HG03457 (cell line): ENCODE measurements at regions not wholly inside any gene's neighbourhood (a gene's known extent, or its start where the extent isn't known, plus 50 kb on each side); places are given as distances from the start of the nearest gene placed in this dataset.
A peak's percentile ranks its signal among the peaks of the same experiment; 100 is the strongest.

ENCODE experiments used
- ATAC-seq: cut with Tn5 transposase; IDR thresholded peaks from one replicate; pipeline ENCODE4 v1.9.1; 2021; ENCODE audit warnings: moderate number of reproducible peaks; ENCODE audit not compliant: unreplicated experiment

- no peak for ATAC-seq
Observed at GRCh38 chr9:119788921-119789320, 419.7 kb upstream of the BRINP1 start.

- ATAC-seq = no peak
Observed at GRCh38 chr9:119781886-119782285, 412.7 kb upstream of the BRINP1 start.

- no peak for ATAC-seq
Observed at GRCh38 chr9:119775410-119775809, 406.2 kb upstream of the BRINP1 start.

GRCh38 chr9:119773823-119774222, 404.6 kb upstream of the BRINP1 start:
- no peak for ATAC-seq

GRCh38 chr9:119771341-119771740, 402.1 kb upstream of the BRINP1 start:
- ATAC-seq = no peak

- ATAC-seq = no peak
Observed at GRCh38 chr9:119768266-119768665, 399.0 kb upstream of the BRINP1 start.

GRCh38 chr9:119765632-119766175, 396.5 kb upstream of the BRINP1 start:
- no peak for ATAC-seq

- ATAC-seq = no peak
Observed at GRCh38 chr9:119763260-119763659, 394.0 kb upstream of the BRINP1 start.

- no peak for ATAC-seq
Observed at GRCh38 chr9:119761812-119762211, 392.6 kb upstream of the BRINP1 start.

- no peak for ATAC-seq
Observed at GRCh38 chr9:119758990-119759389, 389.8 kb upstream of the BRINP1 start.

GRCh38 chr9:119758241-119758640, 389.0 kb upstream of the BRINP1 start:
- ATAC-seq = no peak

- no peak for ATAC-seq
Observed at GRCh38 chr9:119739476-119739875, 370.2 kb upstream of the BRINP1 start.

GRCh38 chr9:119736491-119737454, 367.5 kb upstream of the BRINP1 start:
- ATAC-seq = peak; percentile 100

GRCh38 chr9:119727988-119728387, 358.8 kb upstream of the BRINP1 start:
- ATAC-seq = no peak

- ATAC-seq = no peak
Observed at GRCh38 chr9:119726035-119726434, 356.8 kb upstream of the BRINP1 start.

- ATAC-seq = no peak
Observed at GRCh38 chr9:119722384-119722783, 353.1 kb upstream of the BRINP1 start.

- ATAC-seq = no peak
Observed at GRCh38 chr9:119712325-119712724, 343.1 kb upstream of the BRINP1 start.

GRCh38 chr9:119709431-119709830, 340.2 kb upstream of the BRINP1 start:
- ATAC-seq = no peak

GRCh38 chr9:119707228-119707845, 338.1 kb upstream of the BRINP1 start:
- ATAC-seq = no peak

GRCh38 chr9:119701651-119702050, 332.4 kb upstream of the BRINP1 start:
- ATAC-seq = no peak

- no peak for ATAC-seq
Observed at GRCh38 chr9:119698535-119698934, 329.3 kb upstream of the BRINP1 start.

GRCh38 chr9:119697996-119698395, 328.8 kb upstream of the BRINP1 start:
- ATAC-seq = no peak
